Heart left ventricle (tissue), 13 donors: ENCODE measurements at regions not wholly inside any gene's neighbourhood (a gene's known extent, or its start where the extent isn't known, plus 50 kb on each side); places are given as distances from the start of the nearest gene placed in this dataset.

Experiments used
- CTCF ChIP-seq, 12 donors: fragments of 200-600 bp; sonication (generic) in 4 of 12; IDR thresholded peaks; one replicate each; pipeline versions ENCODE4 v1.5.0 to v1.8.0; 2018 to 2022; ENCODE audit warnings: antibody characterized with exemption in 12 of 12, mild to moderate bottlenecking in 5 of 12
- POLR2A ChIP-seq, 2 donors: fragments of 450-650 bp; IDR thresholded peaks; one replicate each; pipeline ENCODE4 v1.6.1; 2017; ENCODE audit warnings: antibody characterized with exemption in 2 of 2, mild to moderate bottlenecking in 2 of 2, moderate library complexity in 2 of 2
- donor health status: ischemic (EF 13 %, LVEDD 7.1; RV severe dilation, severe dysfunction).
- donor health status: DM: no; HTN: yes; CAD: no.
- donor health status: DM: no; HTN: no; CAD: no.
- donor health status: ischemic (EF 25% LVEDD 6.9; RV normal size, moderate dysfunction).
- donor health status: ischemic (EF 25% LVEDD 5.7; RV mildly dilated, moderate dysfunction).
- donor health status: ischemic (EF 35%, LVEDD 5.7; RV mildly dilated, moderate dysfunction).
- donor health status: nonischemic (EF 11% LVEDD 7.7; RV severe dilation, severe dysfunction).
- donor health status: DM: yes; HTN: yes; CAD: no.
- donor health status: PGD.
- donor health status: ischemic (EF 29% LVEDD 5.4; RV normal size, mild dysfunction).
- donor health status: nonischemic (EF 23%, LVEDD 6.1; RV moderate dilation, normal function).

GRCh38 chr16:25580041-25580440 is 111.7 kb upstream of the HS3ST4 start:
- TF ChIP-seq CTCF (IDR thresholded peaks at IDR 0.05) (no peak), POLR2A (IDR thresholded peaks at IDR 0.05) (no peak)
